ENCODE measurements at regions not wholly inside any gene's neighbourhood (a gene's known extent, or its start where the extent isn't known, plus 50 kb on each side); places are given as distances from the start of the nearest gene placed in this dataset.

- Mint-ChIP-seq H3K27me3 (ENCODE audit: low read depth) (peaks cover 6% of the 10 kb centered on the region), H3K9me3 (ENCODE audit: low read depth) (no peaks in the 10 kb centered on the region), H3K4me3 (ENCODE audit: unreplicated experiment) (no peak overlapping the region), H3K36me3 (ENCODE audit: low read depth) (no peaks in the 10 kb centered on the region), H3K27ac (ENCODE audit: unreplicated experiment) (no peak overlapping the region), H3K4me1 (ENCODE audit: low read depth) (no peaks in the 10 kb centered on the region)
- no peak for DNase-seq (ENCODE audit: low spot score)
- TF ChIP-seq CTCF (IDR thresholded peaks at IDR 0.05) = no peak
Observed at GRCh38 chr4:83974111-83974780, 438.3 kb downstream of the GPAT3 start.

GRCh38 chr4:83964996-83965541 lies 429.2 kb downstream of the GPAT3 start:
- Mint-ChIP-seq H3K27ac (ENCODE audit: unreplicated experiment) (no peak overlapping the region), H3K4me3 (ENCODE audit: unreplicated experiment) (no peak overlapping the region), H3K27me3 (ENCODE audit: low read depth) (peaks cover 3% of the 10 kb centered on the region), H3K9me3 (ENCODE audit: low read depth) (peaks cover 5% of the 10 kb centered on the region), H3K4me1 (ENCODE audit: low read depth) (no peaks in the 10 kb centered on the region), H3K36me3 (ENCODE audit: low read depth) (no peaks in the 10 kb centered on the region)
- no peak for DNase-seq (ENCODE audit: low spot score)
- no peak for TF ChIP-seq CTCF (IDR thresholded peaks at IDR 0.05)

- Mint-ChIP-seq H3K27ac (ENCODE audit: unreplicated experiment) (no peak overlapping the region), H3K27me3 (ENCODE audit: low read depth) (no peaks in the 10 kb centered on the region), H3K9me3 (ENCODE audit: low read depth) (peaks cover 5% of the 10 kb centered on the region), H3K36me3 (ENCODE audit: low read depth) (no peaks in the 10 kb centered on the region), H3K4me1 (ENCODE audit: low read depth) (no peaks in the 10 kb centered on the region), H3K4me3 (ENCODE audit: unreplicated experiment) (no peak overlapping the region)
- DNase-seq (ENCODE audit: low spot score) = no peak
- no peak for TF ChIP-seq CTCF (IDR thresholded peaks at IDR 0.05)
Observed at GRCh38 chr4:83962492-83962891, 426.6 kb downstream of the GPAT3 start.

DNA sequence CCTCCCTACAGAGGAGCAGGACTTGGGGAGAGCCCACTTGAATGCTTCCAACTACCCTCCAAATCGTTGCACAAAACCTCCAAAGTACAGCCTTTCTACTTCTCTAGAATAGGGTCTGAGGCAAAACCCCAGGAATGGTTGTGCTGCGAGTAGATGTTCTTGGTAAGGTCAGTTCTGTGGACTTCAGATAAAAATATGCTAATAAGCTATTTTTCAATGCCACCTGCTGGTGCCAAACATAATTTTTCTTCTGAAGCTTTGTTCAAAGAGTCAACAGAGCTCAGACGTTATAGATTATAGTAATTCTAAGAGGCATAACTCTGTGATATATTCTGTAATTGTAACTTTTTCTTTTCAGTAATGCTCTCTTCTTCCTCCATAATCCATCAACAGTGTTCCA lies 425.7 kb downstream of the GPAT3 start:
- TF ChIP-seq CTCF (IDR thresholded peaks at IDR 0.05) = peak; percentile 79
- H3K4me1 Mint-ChIP-seq (ENCODE audit: low read depth) = no peaks in the 10 kb centered on the region
- H3K36me3 Mint-ChIP-seq (ENCODE audit: low read depth) = peaks cover 2% of the 10 kb centered on the region
- H3K27ac Mint-ChIP-seq (ENCODE audit: unreplicated experiment) = no peak overlapping the region
- H3K4me3 Mint-ChIP-seq (ENCODE audit: unreplicated experiment) = no peak overlapping the region
- peaks cover 8% of the 10 kb centered on the region for H3K9me3 Mint-ChIP-seq (ENCODE audit: low read depth)
- peaks cover 3% of the 10 kb centered on the region for H3K27me3 Mint-ChIP-seq (ENCODE audit: low read depth)
- no peak for DNase-seq (ENCODE audit: low spot score)

GRCh38 chr4:83959160-83959559 lies 423.3 kb downstream of the GPAT3 start:
- peaks cover 3% of the 10 kb centered on the region for H3K27me3 Mint-ChIP-seq (ENCODE audit: low read depth)
- H3K4me3 Mint-ChIP-seq (ENCODE audit: unreplicated experiment) = no peak overlapping the region
- H3K9me3 Mint-ChIP-seq (ENCODE audit: low read depth) = peaks cover 13% of the 10 kb centered on the region

More at GRCh38 chr4:83959160-83959559, 423.3 kb downstream of the GPAT3 start:
- no peak for TF ChIP-seq CTCF (IDR thresholded peaks at IDR 0.05)
- Mint-ChIP-seq H3K27ac (ENCODE audit: unreplicated experiment) (no peak overlapping the region), H3K4me1 (ENCODE audit: low read depth) (no peaks in the 10 kb centered on the region), H3K36me3 (ENCODE audit: low read depth) (peaks cover 3% of the 10 kb centered on the region)
- DNase-seq (ENCODE audit: low spot score) = no peak

Measured in chondrocyte (in vitro differentiated cells).